Adrenal gland (tissue), 5 donors: ENCODE measurements at regions not wholly inside any gene's neighbourhood (a gene's known extent, or its start where the extent isn't known, plus 50 kb on each side); places are given as distances from the start of the nearest gene placed in this dataset.

Experiments
- CTCF ChIP-seq, 6 experiments: fragments of 450-650 bp in 4 of 6; fragments of 200-600 bp in 2 of 6; sonication (generic) in 1 of 6; IDR thresholded peaks; 1 replicate in 5 of 6; 2 replicates in 1 of 6; pipeline versions ENCODE4 v1.5.1 to v1.8.0; 2016 to 2021; ENCODE audit warnings: antibody characterized with exemption in 6 of 6, mild to moderate bottlenecking in 2 of 6, moderate library complexity in 1 of 6
- POLR2A ChIP-seq, 2 donors: fragments of 450-650 bp; IDR thresholded peaks; one replicate each; pipeline ENCODE4 v1.6.1; 2017; ENCODE audit warnings: antibody characterized with exemption in 2 of 2, mild to moderate bottlenecking in 2 of 2, moderate library complexity in 1 of 2
- donor health status: DM: no; HTN: no; CAD: no.

DNA sequence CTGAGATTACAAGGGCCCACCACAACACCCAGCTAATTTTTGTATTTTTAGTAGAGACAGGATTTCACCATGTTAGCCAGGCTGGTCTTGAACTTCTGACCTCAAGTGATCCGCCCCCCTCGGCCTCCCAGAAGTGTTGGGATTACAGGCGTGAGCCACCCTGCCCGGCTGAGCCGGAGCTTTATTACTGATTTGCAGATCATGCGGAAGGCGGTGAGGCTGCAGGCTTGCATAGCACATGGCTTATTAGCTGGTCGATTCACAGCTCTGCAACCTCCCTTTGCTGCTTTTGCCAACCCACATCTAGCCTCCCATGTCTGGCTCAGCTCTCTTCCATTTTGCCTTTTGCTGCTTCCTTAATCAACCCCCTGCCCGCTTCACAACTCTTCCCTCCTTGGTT is 210.3 kb downstream of the VAPA start:
- TF ChIP-seq CTCF (IDR thresholded peaks at IDR 0.05), result no peak
- TF ChIP-seq POLR2A (IDR thresholded peaks at IDR 0.05), result no peak
